ENCODE measurements at regions not wholly inside any gene's neighbourhood (a gene's known extent, or its start where the extent isn't known, plus 50 kb on each side); places are given as distances from the start of the nearest gene placed in this dataset.
A peak's percentile ranks its signal among the peaks of the same experiment; 100 is the strongest.

DNA sequence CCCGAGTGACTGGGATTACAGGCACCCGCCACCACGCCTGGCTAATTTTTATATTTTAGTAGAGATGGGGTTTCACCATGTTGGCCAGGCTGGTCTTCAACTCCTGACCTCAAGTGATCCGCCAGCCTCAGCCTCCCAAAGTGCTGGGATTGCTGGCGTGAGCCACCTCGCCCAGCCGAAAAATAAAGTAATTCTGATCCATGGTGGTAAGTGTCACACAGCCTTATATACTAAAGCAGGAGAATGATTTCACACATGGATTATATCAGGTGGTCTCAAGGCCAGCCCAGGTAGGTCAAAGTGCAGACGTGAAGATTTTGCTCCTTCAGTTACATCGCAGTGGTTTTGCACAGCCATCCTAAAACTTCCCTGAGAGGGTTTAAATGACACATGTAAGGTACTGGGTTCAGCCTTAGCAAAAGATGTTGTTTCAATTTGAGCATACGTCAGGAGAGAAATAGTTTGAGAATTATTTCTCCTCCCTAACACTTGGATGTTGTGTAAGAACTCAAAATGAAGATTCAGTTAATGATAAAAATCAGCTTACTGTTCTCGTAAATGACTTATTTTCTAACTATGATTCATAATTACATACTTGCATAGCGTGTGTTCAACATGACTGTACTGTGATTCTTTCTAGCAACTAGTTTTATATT, 93.0 kb upstream of the SLC39A10 start:
- H3K27me3 ChIP-seq (ENCODE audit: low read depth, low read length), result no peaks in the 10 kb centered on the region
- peak overlapping the region; percentile 82 for H2AFZ ChIP-seq (ENCODE audit: low read depth, low read length)
- TF ChIP-seq EZH2phosphoT487 (IDR thresholded peaks at IDR 0.05; ENCODE audit: low read depth) (no peak), CTCF (IDR thresholded peaks at IDR 0.05; ENCODE audit: low read depth, low read length) (no peak)
- peak overlapping the region; percentile 64 for H3K9ac ChIP-seq (ENCODE audit: low read length)
- H3K27ac ChIP-seq (ENCODE audit: low read length), result peak overlapping the region; percentile 77
- H3K9me3 ChIP-seq (ENCODE audit: insufficient read depth, low read length), result no peaks in the 10 kb centered on the region
- no peaks in the 10 kb centered on the region for H4K20me1 ChIP-seq (ENCODE audit: insufficient read depth, low read length)
- H3K4me3 ChIP-seq (ENCODE audit: low read length), result peak overlapping the region; percentile 60
- peak overlapping the region; percentile 77 for H3K4me2 ChIP-seq (ENCODE audit: low read length)
- H3K79me2 ChIP-seq (ENCODE audit: low read length), result no peaks in the 10 kb centered on the region
- H3K4me1 ChIP-seq (ENCODE audit: low read length), result peaks cover 54% of the 10 kb centered on the region
- no peaks in the 10 kb centered on the region for H3K36me3 ChIP-seq (replicated peaks; ENCODE audit: low read depth, low read length)

DNA sequence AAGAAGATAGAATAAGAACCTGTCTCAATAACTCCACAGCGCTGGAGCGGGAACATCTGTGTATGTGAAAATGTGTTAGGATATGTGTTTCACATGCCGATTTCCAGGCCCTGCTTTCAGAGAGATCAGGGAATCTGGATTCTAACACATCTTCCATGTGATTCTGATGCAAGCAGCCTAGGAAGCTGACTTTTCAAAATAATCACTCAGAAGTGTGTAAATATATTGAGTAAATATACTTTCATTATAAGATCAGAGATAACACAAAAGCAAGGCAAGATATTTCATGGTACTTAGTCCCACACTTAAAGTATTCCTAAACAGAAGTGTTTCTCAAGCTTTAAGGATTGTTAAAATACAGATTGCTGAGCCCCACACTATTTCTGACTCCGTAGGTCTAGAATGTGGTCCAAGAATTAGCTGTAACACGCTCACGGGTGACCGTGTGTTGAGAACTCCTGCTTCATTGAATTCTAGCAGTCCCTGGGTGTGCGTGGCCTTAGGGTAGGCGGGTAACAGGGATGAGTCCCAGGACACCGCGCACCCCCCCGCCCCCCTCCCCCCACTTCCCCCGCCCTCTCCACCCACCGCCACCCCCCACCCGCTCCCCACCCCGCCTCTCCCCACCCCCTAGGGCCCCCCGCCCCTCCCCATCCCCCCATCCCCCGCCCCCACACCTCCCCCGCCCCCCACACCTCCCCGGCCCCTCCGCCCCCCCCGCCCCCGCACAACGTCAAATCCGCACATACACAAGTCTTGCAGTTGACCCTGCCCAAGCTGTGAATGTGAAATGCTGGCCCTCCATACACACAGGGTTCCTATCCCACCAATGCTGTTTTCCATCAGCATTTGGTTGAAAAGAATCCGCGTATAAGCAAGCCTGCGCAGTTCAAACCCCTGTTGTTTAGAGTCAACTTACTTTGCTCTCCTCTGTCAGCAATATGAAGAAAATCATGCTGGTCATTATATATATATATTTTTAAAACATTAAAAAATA, 94.2 kb upstream of the SLC39A10 start:
- TF ChIP-seq CTCF (IDR thresholded peaks at IDR 0.05; ENCODE audit: low read depth, low read length) (no peak), EZH2phosphoT487 (IDR thresholded peaks at IDR 0.05; ENCODE audit: low read depth) (no peak)
- peak overlapping the region; percentile 87 for H3K9ac ChIP-seq (ENCODE audit: low read length)
- H3K4me3 ChIP-seq (ENCODE audit: low read length), result peak overlapping the region; percentile 72
- H3K36me3 ChIP-seq (replicated peaks; ENCODE audit: low read depth, low read length), result no peaks in the 10 kb centered on the region
- no peaks in the 10 kb centered on the region for H4K20me1 ChIP-seq (ENCODE audit: insufficient read depth, low read length)
- no peaks in the 10 kb centered on the region for H3K27me3 ChIP-seq (ENCODE audit: low read depth, low read length)
- peak overlapping the region; percentile 99 for H3K27ac ChIP-seq (ENCODE audit: low read length)
- H3K4me2 ChIP-seq (ENCODE audit: low read length), result peak overlapping the region; percentile 88
- peaks cover 62% of the 10 kb centered on the region for H3K4me1 ChIP-seq (ENCODE audit: low read length)
- no peaks in the 10 kb centered on the region for H3K9me3 ChIP-seq (ENCODE audit: insufficient read depth, low read length)
- H3K79me2 ChIP-seq (ENCODE audit: low read length), result no peaks in the 10 kb centered on the region
- no peak overlapping the region for H2AFZ ChIP-seq (ENCODE audit: low read depth, low read length)

DNA sequence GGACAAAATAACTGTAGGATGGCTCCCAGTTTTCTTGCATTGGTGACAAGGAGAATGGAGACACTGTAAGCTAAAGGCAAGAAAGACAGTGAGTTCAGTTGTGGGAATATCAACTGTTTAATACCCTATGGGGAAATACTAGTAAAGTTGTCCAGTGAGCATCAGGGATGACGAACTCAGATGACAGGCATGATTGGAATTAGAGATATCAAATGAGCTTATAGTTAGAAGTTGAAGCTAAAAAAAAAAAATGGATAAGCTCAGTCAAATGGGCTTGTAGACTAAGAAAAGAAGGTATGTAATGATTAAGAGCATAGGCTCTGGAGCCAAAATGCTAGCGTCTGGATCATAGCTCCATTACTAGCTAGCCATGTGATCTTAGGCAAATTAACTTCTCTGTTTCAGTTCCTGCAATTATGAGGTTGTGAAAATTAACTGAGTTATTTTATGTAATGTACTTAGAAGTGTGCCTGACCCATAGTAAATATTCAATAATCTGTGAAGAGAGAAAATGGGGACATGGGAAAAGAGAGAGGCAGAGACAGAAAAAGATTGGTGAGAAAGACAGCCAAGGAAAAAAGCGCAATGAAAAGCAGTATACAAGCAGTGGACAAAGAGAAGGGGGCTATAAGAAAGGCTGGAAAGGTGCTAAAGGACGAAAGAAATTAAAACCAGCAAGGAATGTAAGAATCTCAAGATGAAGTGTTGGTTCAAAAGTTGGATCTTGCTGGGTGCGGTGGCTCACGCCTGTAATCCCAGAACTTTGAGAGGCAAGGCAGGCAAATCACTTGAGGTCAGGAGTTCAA, 95.7 kb upstream of the SLC39A10 start:
- Histone ChIP-seq H3K36me3 (replicated peaks; ENCODE audit: low read depth, low read length) (no peaks in the 10 kb centered on the region), H3K9me3 (ENCODE audit: insufficient read depth, low read length) (no peaks in the 10 kb centered on the region), H3K9ac (ENCODE audit: low read length) (peak overlapping the region; percentile 87), H4K20me1 (ENCODE audit: insufficient read depth, low read length) (no peaks in the 10 kb centered on the region), H2AFZ (ENCODE audit: low read depth, low read length) (no peak overlapping the region; the same call in 1 of the 2 replicates), H3K79me2 (ENCODE audit: low read length) (no peaks in the 10 kb centered on the region), H3K4me3 (ENCODE audit: low read length) (peak overlapping the region; percentile 72), H3K27ac (ENCODE audit: low read length) (peak overlapping the region; percentile 99), H3K4me1 (ENCODE audit: low read length) (peaks cover 62% of the 10 kb centered on the region), H3K27me3 (ENCODE audit: low read depth, low read length) (no peaks in the 10 kb centered on the region), H3K4me2 (ENCODE audit: low read length) (peak overlapping the region; percentile 88)
- TF ChIP-seq CTCF (IDR thresholded peaks at IDR 0.05; ENCODE audit: low read depth, low read length) (no peak), EZH2phosphoT487 (IDR thresholded peaks at IDR 0.05; ENCODE audit: low read depth) (no peak)
